IMR-90 (cell line): ENCODE measurements at regions not wholly inside any gene's neighbourhood (a gene's known extent, or its start where the extent isn't known, plus 50 kb on each side); places are given as distances from the start of the nearest gene placed in this dataset.

Experiments used
- CEBPB ChIP-seq: IDR thresholded peaks from 2 replicates; pipeline ENCODE4 v1.6.1; 2012; ENCODE audit warnings: low read depth, low read length, improper control_type of control experiment
- FOS ChIP-seq: fragments of 150-350 bp; IDR thresholded peaks from 2 replicates; pipeline ENCODE4 v1.6.1; 2016; ENCODE audit warnings: low read depth, low read length
- NFE2L2 ChIP-seq: fragments of 150-350 bp; IDR thresholded peaks from 2 replicates; pipeline ENCODE4 v1.6.1; 2016; ENCODE audit warnings: low read depth, mild to moderate bottlenecking, low read length
- POLR2A ChIP-seq: IDR thresholded peaks from 2 replicates; pipeline ENCODE4 v1.6.1; 2012; ENCODE audit warnings: mild to moderate bottlenecking, low read depth, low read length
- RAD21 ChIP-seq: IDR thresholded peaks from 2 replicates; pipeline ENCODE4 v1.6.1; 2012; ENCODE audit warnings: low read length, improper control_type of control experiment
- RCOR1 ChIP-seq: IDR thresholded peaks from 2 replicates; pipeline ENCODE4 v1.6.1; 2012; ENCODE audit warnings: mild to moderate bottlenecking, low read length, improper control_type of control experiment; ENCODE audit not compliant: insufficient replicate concordance
- SMC3 ChIP-seq: fragments of 150-350 bp; IDR thresholded peaks from 2 replicates; pipeline ENCODE4 v1.6.1; 2016; ENCODE audit warnings: low read depth, mild to moderate bottlenecking, antibody characterized with exemption, low read length, moderate library complexity
- TF ChIP-seq, protein P1 (sequence below): conservative IDR thresholded peaks from 2 replicates; pipeline ENCODE4 v1.5.1; 2012; ENCODE audit warnings: mild to moderate bottlenecking, low read depth, low read length, improper control_type of control experiment
- TF ChIP-seq, protein P2 (sequence below): fragments of 150-350 bp; IDR thresholded peaks from 2 replicates; pipeline ENCODE4 v1.6.1; 2017; ENCODE audit warnings: mild to moderate bottlenecking, antibody characterized with exemption, low read length, low read depth
- TF ChIP-seq, protein P3 (sequence below): fragments of 150-350 bp; IDR thresholded peaks from 2 replicates; pipeline ENCODE4 v1.6.1; 2016; ENCODE audit warnings: low read depth, mild to moderate bottlenecking, low read length, moderate library complexity, borderline replicate concordance

DNA sequence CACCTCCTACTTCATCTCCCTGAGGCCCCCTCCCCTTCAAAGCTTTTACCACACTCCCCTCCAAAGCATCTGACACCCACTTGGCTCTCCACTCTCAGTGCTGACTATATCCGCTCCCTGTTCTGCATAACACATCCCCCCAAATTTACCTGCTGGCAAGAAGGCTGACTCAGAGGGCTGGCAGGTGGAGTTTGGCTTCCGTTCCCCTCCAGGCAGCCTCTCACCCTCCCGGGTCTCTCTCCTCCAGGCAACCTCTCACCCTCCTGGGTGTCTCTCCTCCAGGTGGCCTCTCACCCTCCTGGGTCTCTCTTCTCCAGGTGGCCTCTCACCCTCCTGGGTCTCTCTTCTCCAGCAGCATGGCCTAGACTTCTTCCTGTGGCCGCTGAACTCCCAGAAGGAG is 562.1 kb downstream of the NPHP4 start:
- TF ChIP-seq POLR2A (no peak), FOS (no peak), CEBPB (no peak), SMC3 (no peak), NFE2L2 (no peak), RCOR1 (no peak), RAD21 (no peak)
- TF ChIP-seq, protein P1, sequence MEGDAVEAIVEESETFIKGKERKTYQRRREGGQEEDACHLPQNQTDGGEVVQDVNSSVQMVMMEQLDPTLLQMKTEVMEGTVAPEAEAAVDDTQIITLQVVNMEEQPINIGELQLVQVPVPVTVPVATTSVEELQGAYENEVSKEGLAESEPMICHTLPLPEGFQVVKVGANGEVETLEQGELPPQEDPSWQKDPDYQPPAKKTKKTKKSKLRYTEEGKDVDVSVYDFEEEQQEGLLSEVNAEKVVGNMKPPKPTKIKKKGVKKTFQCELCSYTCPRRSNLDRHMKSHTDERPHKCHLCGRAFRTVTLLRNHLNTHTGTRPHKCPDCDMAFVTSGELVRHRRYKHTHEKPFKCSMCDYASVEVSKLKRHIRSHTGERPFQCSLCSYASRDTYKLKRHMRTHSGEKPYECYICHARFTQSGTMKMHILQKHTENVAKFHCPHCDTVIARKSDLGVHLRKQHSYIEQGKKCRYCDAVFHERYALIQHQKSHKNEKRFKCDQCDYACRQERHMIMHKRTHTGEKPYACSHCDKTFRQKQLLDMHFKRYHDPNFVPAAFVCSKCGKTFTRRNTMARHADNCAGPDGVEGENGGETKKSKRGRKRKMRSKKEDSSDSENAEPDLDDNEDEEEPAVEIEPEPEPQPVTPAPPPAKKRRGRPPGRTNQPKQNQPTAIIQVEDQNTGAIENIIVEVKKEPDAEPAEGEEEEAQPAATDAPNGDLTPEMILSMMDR = no peak
- TF ChIP-seq, protein P2, sequence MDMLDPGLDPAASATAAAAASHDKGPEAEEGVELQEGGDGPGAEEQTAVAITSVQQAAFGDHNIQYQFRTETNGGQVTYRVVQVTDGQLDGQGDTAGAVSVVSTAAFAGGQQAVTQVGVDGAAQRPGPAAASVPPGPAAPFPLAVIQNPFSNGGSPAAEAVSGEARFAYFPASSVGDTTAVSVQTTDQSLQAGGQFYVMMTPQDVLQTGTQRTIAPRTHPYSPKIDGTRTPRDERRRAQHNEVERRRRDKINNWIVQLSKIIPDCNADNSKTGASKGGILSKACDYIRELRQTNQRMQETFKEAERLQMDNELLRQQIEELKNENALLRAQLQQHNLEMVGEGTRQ = no peak
- TF ChIP-seq, protein P3, sequence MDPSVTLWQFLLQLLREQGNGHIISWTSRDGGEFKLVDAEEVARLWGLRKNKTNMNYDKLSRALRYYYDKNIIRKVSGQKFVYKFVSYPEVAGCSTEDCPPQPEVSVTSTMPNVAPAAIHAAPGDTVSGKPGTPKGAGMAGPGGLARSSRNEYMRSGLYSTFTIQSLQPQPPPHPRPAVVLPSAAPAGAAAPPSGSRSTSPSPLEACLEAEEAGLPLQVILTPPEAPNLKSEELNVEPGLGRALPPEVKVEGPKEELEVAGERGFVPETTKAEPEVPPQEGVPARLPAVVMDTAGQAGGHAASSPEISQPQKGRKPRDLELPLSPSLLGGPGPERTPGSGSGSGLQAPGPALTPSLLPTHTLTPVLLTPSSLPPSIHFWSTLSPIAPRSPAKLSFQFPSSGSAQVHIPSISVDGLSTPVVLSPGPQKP = no peak
